ENCODE measurements at regions not wholly inside any gene's neighbourhood (a gene's known extent, or its start where the extent isn't known, plus 50 kb on each side); places are given as distances from the start of the nearest gene placed in this dataset.
"Not testable (repeated sequence)": the region's sequence is repeated elsewhere in the genome, so short reads cannot be mapped to it uniquely, and the experiment has no call there.

GRCh38 chr2:131602444-131602843, 74.8 kb downstream of the CCDC74A start:
- TF ChIP-seq, protein P1, sequence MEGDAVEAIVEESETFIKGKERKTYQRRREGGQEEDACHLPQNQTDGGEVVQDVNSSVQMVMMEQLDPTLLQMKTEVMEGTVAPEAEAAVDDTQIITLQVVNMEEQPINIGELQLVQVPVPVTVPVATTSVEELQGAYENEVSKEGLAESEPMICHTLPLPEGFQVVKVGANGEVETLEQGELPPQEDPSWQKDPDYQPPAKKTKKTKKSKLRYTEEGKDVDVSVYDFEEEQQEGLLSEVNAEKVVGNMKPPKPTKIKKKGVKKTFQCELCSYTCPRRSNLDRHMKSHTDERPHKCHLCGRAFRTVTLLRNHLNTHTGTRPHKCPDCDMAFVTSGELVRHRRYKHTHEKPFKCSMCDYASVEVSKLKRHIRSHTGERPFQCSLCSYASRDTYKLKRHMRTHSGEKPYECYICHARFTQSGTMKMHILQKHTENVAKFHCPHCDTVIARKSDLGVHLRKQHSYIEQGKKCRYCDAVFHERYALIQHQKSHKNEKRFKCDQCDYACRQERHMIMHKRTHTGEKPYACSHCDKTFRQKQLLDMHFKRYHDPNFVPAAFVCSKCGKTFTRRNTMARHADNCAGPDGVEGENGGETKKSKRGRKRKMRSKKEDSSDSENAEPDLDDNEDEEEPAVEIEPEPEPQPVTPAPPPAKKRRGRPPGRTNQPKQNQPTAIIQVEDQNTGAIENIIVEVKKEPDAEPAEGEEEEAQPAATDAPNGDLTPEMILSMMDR (IDR thresholded peaks at IDR 0.05): not testable (repeated sequence)
- TF ChIP-seq ZFX (IDR thresholded peaks at IDR 0.05; ENCODE audit: borderline replicate concordance): not testable (repeated sequence)
